ENCODE measurements at regions not wholly inside any gene's neighbourhood (a gene's known extent, or its start where the extent isn't known, plus 50 kb on each side); places are given as distances from the start of the nearest gene placed in this dataset.

DNA sequence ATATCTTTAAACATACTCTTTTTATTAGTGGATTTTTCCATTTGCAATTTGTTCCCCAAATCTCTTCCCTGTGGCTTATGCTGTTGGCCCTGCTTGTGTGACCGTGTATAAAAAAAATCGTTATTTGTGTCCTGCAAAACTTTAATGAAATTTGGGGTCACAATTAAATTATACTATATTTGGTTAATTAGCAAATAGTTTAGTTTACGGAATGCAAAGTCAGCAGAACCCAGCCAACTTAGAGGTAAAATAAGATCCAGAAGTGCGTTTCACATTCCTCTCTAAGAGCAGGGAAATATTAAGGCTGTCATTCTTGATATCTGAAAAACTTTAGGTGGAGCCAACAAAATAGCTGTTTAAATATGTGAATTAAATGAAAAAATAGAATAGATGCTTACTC is 2023.5 kb upstream of the WWC1 start:
- TF ChIP-seq NR2F1 (CRISPR knock-in tag; IDR thresholded peaks at IDR 0.05) = no peak
- TF ChIP-seq NFATC3 (CRISPR knock-in tag; IDR thresholded peaks at IDR 0.05) = no peak
- TF ChIP-seq, protein P1, sequence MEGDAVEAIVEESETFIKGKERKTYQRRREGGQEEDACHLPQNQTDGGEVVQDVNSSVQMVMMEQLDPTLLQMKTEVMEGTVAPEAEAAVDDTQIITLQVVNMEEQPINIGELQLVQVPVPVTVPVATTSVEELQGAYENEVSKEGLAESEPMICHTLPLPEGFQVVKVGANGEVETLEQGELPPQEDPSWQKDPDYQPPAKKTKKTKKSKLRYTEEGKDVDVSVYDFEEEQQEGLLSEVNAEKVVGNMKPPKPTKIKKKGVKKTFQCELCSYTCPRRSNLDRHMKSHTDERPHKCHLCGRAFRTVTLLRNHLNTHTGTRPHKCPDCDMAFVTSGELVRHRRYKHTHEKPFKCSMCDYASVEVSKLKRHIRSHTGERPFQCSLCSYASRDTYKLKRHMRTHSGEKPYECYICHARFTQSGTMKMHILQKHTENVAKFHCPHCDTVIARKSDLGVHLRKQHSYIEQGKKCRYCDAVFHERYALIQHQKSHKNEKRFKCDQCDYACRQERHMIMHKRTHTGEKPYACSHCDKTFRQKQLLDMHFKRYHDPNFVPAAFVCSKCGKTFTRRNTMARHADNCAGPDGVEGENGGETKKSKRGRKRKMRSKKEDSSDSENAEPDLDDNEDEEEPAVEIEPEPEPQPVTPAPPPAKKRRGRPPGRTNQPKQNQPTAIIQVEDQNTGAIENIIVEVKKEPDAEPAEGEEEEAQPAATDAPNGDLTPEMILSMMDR (CRISPR knock-in tag; IDR thresholded peaks at IDR 0.05) = no peak
- no peak for TF ChIP-seq SIN3A (IDR thresholded peaks at IDR 0.05; ENCODE audit: borderline replicate concordance, low read depth, low read length)
